Liver (tissue), 8 donors: ENCODE measurements at regions not wholly inside any gene's neighbourhood (a gene's known extent, or its start where the extent isn't known, plus 50 kb on each side); places are given as distances from the start of the nearest gene placed in this dataset.

ENCODE experiments used
- DNase-seq: peaks from one replicate; pipeline ENCODE4 v3.0.0-alpha.2; 2017; ENCODE audit warnings: low spot score
- H3K27ac ChIP-seq, 2 donors: one replicate each; pipeline ENCODE4 v1.7.0; 2013; ENCODE audit warnings: inconsistent platforms in 2 of 2, low read length in 2 of 2, control low read depth in 1 of 2, low read depth in 1 of 2, mild to moderate bottlenecking in 1 of 2
- H3K27me3 ChIP-seq, 4 donors: one replicate each; pipeline versions ENCODE4 v1.6.1 to v1.7.0; 2013; ENCODE audit warnings: low read length in 3 of 4, inconsistent platforms in 1 of 4, mild to moderate bottlenecking in 1 of 4, moderate library complexity in 1 of 4; ENCODE audit not compliant: control insufficient read depth in 4 of 4, insufficient read depth in 4 of 4
- H3K36me3 ChIP-seq, 4 donors: one replicate each; pipeline versions ENCODE4 v1.6.1 to v1.7.0; 2013; ENCODE audit warnings: low read length in 3 of 4, mild to moderate bottlenecking in 3 of 4, low read depth in 1 of 4, moderate library complexity in 1 of 4; ENCODE audit not compliant: control insufficient read depth in 4 of 4, insufficient read depth in 3 of 4
- H3K4me1 ChIP-seq, 4 donors: one replicate each; pipeline versions ENCODE4 v1.6.1 to v1.7.0; 2013; ENCODE audit warnings: low read length in 3 of 4, mild to moderate bottlenecking in 3 of 4, moderate library complexity in 1 of 4; ENCODE audit not compliant: control insufficient read depth in 4 of 4, insufficient read depth in 4 of 4
- H3K4me3 ChIP-seq, 3 donors: one replicate each; pipeline versions ENCODE4 v1.6.1 to v1.7.0; 2013; ENCODE audit warnings: low read length in 3 of 3, control low read depth in 1 of 3, low read depth in 1 of 3, mild to moderate bottlenecking in 1 of 3
- H3K9ac ChIP-seq, 2 donors: one replicate each; pipeline ENCODE4 v1.7.0; 2013; ENCODE audit warnings: low read length in 2 of 2, mild to moderate bottlenecking in 2 of 2, moderate library complexity in 2 of 2, control low read depth in 1 of 2, low read depth in 1 of 2
- H3K9me3 ChIP-seq, 4 donors: one replicate each; pipeline versions ENCODE4 v1.6.1 to v1.7.0; 2013; ENCODE audit warnings: low read length in 3 of 4; ENCODE audit not compliant: control insufficient read depth in 4 of 4
- EGR1 ChIP-seq, 2 donors: IDR thresholded peaks; 2 replicates each; pipeline ENCODE4 v1.6.1; 2016 to 2018; ENCODE audit warnings: antibody characterized with exemption in 2 of 2, low read depth in 2 of 2
- FOXA1 ChIP-seq: IDR thresholded peaks from 2 replicates; pipeline ENCODE4 v1.6.1; 2016; ENCODE audit warnings: antibody characterized with exemption
- FOXA2 ChIP-seq: IDR thresholded peaks from 2 replicates; pipeline ENCODE4 v1.6.1; 2016; ENCODE audit warnings: antibody characterized with exemption
- GABPA ChIP-seq, 2 donors: IDR thresholded peaks in 1 of 2; conservative IDR thresholded peaks in 1 of 2; 2 replicates each; pipeline ENCODE4 v1.6.1; 2016; ENCODE audit warnings: antibody characterized with exemption in 2 of 2, mild to moderate bottlenecking in 1 of 2, moderate library complexity in 1 of 2
- HNF4A ChIP-seq, 2 donors: conservative IDR thresholded peaks; 2 replicates each; pipeline ENCODE4 v1.6.1; 2016; ENCODE audit warnings: antibody characterized with exemption in 2 of 2, mild to moderate bottlenecking in 2 of 2
- HNF4G ChIP-seq: IDR thresholded peaks from 2 replicates; pipeline ENCODE4 v1.6.1; 2016; ENCODE audit warnings: antibody characterized with exemption
- JUND ChIP-seq, 2 donors: IDR thresholded peaks; 2 replicates each; pipeline ENCODE4 v1.6.1; 2016; ENCODE audit warnings: antibody characterized with exemption in 2 of 2
- NR2F2 ChIP-seq: IDR thresholded peaks from 2 replicates; pipeline ENCODE4 v1.6.1; 2016; ENCODE audit warnings: antibody characterized with exemption
- RAD21 ChIP-seq, 2 donors: IDR thresholded peaks; 2 replicates each; pipeline ENCODE4 v1.6.1; 2016; ENCODE audit warnings: antibody characterized with exemption in 2 of 2, mild to moderate bottlenecking in 2 of 2
- RXRA ChIP-seq, 2 donors: IDR thresholded peaks; 2 replicates each; pipeline ENCODE4 v1.6.1; 2017 to 2018; ENCODE audit warnings: antibody characterized with exemption in 2 of 2, mild to moderate bottlenecking in 1 of 2
- SP1 ChIP-seq: IDR thresholded peaks from 2 replicates; pipeline ENCODE4 v1.6.1; 2018; ENCODE audit warnings: antibody characterized with exemption, mild to moderate bottlenecking
- TAF1 ChIP-seq: conservative IDR thresholded peaks from 2 replicates; pipeline ENCODE4 v1.6.1; 2016; ENCODE audit warnings: antibody characterized with exemption, mild to moderate bottlenecking
- YY1 ChIP-seq: IDR thresholded peaks from 2 replicates; pipeline ENCODE4 v1.6.1; 2016; ENCODE audit warnings: antibody characterized with exemption, mild to moderate bottlenecking
- WGBS: extraction: QIAGEN DNeasy Blood & Tissue Kit; methylation state at CpG from one replicate; pipeline ENCODE4 v1.1.7; 2013; 5-methylcytosine and 5-hydroxymethylcytosine counted together
- TF ChIP-seq, protein P1 (sequence below): fragments of 150-350 bp; IDR thresholded peaks from 2 replicates; pipeline ENCODE4 v1.5.1; 2017; ENCODE audit warnings: improper control_type of control experiment, low read depth, low read length; ENCODE audit not compliant: missing input control
- TF ChIP-seq, protein P2 (sequence below): IDR thresholded peaks from 2 replicates; pipeline ENCODE4 v1.6.1; 2016; ENCODE audit warnings: antibody characterized with exemption
- TF ChIP-seq, protein P3 (sequence below): IDR thresholded peaks from 2 replicates; pipeline ENCODE4 v1.6.1; 2016; ENCODE audit warnings: antibody characterized with exemption
- TF ChIP-seq, protein P4 (sequence below): IDR thresholded peaks from 2 replicates; pipeline ENCODE4 v1.6.1; 2016; ENCODE audit warnings: antibody characterized with exemption, mild to moderate bottlenecking
- TF ChIP-seq, protein P5 (sequence below): IDR thresholded peaks from 2 replicates; pipeline ENCODE4 v1.6.1; 2016; ENCODE audit warnings: antibody characterized with exemption
- donor health status: healthy.
- donor health status: healthy.
- donor health status: healthy.
- donor health status: healthy.
- donor health status: healthy.

DNA sequence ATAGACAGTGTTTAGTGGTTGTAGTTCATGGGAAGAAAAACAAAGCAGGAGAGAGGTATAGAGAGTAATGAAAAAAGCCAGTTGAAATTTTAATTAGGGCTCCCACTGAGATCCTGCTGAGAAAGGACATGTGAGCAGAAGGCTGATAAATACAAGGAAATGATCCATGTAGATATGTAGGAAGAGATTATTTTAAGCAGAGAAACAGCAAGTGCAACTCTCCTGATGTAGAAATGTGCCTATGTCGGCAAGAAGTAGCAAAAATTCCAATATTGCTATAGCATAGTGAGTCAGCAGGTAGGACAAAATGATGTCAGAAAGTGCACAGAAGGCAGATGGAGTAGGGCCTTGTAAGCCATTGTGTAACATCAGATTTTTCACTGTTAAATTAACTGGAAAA, 1027.3 kb downstream of the PCDH18 start:
- WGBS = 60% methylated on average over 1 of the region's 1 CpG
- Histone ChIP-seq H3K9ac (no peak overlapping the region), H3K9me3 (no peaks in the 10 kb centered on the region), H3K4me1 (no peaks in the 10 kb centered on the region), H3K27ac (no peak overlapping the region), H3K4me3 (no peak overlapping the region), H3K36me3 (no peaks in the 10 kb centered on the region), H3K27me3 (peaks cover 0 to 2% (median 0%) of the 10 kb centered on the region in 4 donors)
- no peak for DNase-seq
- TF ChIP-seq, protein P1, sequence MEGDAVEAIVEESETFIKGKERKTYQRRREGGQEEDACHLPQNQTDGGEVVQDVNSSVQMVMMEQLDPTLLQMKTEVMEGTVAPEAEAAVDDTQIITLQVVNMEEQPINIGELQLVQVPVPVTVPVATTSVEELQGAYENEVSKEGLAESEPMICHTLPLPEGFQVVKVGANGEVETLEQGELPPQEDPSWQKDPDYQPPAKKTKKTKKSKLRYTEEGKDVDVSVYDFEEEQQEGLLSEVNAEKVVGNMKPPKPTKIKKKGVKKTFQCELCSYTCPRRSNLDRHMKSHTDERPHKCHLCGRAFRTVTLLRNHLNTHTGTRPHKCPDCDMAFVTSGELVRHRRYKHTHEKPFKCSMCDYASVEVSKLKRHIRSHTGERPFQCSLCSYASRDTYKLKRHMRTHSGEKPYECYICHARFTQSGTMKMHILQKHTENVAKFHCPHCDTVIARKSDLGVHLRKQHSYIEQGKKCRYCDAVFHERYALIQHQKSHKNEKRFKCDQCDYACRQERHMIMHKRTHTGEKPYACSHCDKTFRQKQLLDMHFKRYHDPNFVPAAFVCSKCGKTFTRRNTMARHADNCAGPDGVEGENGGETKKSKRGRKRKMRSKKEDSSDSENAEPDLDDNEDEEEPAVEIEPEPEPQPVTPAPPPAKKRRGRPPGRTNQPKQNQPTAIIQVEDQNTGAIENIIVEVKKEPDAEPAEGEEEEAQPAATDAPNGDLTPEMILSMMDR = no peak
- TF ChIP-seq YY1 (no peak), FOXA1 (no peak), NR2F2 (no peak), RXRA (IDR thresholded peaks at IDR 0.05) (no peak), GABPA (IDR thresholded peaks at IDR 0.05 in 1 of 2, conservative IDR thresholded peaks at IDR 0.05 in 1 of 2) (no peak), RAD21 (IDR thresholded peaks at IDR 0.05) (no peak), JUND (IDR thresholded peaks at IDR 0.05) (no peak)
- TF ChIP-seq, protein P2, sequence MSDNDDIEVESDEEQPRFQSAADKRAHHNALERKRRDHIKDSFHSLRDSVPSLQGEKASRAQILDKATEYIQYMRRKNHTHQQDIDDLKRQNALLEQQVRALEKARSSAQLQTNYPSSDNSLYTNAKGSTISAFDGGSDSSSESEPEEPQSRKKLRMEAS = no peak

DNA sequence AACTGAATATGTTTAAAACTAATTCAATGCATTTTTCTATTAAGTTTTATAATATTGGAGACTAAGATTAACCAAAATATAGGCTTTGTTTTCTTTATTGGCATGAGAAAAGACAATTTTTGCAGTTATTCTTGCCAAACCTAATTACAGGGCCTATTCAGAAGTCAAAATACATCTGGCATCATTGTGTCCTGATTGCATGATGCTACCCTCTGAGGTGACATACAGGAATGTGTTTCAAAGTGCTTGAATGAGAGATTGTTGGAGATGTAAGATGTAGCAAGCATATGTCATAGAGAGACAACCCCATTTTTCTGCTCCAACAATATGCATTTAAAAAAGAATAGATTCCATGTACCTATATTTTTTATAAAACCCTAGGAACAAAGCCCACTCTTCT, 1036.4 kb downstream of the PCDH18 start:
- H3K9me3 ChIP-seq = no peaks in the 10 kb centered on the region
- H3K4me1 ChIP-seq = no peaks in the 10 kb centered on the region
- H3K36me3 ChIP-seq = no peaks in the 10 kb centered on the region
- H3K9ac ChIP-seq = no peak overlapping the region
- TF ChIP-seq, protein P3, sequence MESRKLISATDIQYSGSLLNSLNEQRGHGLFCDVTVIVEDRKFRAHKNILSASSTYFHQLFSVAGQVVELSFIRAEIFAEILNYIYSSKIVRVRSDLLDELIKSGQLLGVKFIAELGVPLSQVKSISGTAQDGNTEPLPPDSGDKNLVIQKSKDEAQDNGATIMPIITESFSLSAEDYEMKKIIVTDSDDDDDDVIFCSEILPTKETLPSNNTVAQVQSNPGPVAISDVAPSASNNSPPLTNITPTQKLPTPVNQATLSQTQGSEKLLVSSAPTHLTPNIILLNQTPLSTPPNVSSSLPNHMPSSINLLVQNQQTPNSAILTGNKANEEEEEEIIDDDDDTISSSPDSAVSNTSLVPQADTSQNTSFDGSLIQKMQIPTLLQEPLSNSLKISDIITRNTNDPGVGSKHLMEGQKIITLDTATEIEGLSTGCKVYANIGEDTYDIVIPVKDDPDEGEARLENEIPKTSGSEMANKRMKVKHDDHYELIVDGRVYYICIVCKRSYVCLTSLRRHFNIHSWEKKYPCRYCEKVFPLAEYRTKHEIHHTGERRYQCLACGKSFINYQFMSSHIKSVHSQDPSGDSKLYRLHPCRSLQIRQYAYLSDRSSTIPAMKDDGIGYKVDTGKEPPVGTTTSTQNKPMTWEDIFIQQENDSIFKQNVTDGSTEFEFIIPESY = no peak
- no peak for TF ChIP-seq GABPA (IDR thresholded peaks at IDR 0.05 in 1 of 2, conservative IDR thresholded peaks at IDR 0.05 in 1 of 2)
- TF ChIP-seq, protein P1 = no peak
- TF ChIP-seq SP1 = no peak
- TF ChIP-seq NR2F2 = no peak
- no peak for TF ChIP-seq HNF4A (conservative IDR thresholded peaks at IDR 0.05)
- no peak for TF ChIP-seq FOXA1
- no peak for TF ChIP-seq JUND (IDR thresholded peaks at IDR 0.05)
- TF ChIP-seq YY1 = no peak
- no peak for TF ChIP-seq RXRA (IDR thresholded peaks at IDR 0.05)
- TF ChIP-seq HNF4G = no peak
- no peak for TF ChIP-seq EGR1 (IDR thresholded peaks at IDR 0.05; ENCODE audit: low read depth in 2 of 2)
- no peak for TF ChIP-seq RAD21 (IDR thresholded peaks at IDR 0.05)
- TF ChIP-seq, protein P4, sequence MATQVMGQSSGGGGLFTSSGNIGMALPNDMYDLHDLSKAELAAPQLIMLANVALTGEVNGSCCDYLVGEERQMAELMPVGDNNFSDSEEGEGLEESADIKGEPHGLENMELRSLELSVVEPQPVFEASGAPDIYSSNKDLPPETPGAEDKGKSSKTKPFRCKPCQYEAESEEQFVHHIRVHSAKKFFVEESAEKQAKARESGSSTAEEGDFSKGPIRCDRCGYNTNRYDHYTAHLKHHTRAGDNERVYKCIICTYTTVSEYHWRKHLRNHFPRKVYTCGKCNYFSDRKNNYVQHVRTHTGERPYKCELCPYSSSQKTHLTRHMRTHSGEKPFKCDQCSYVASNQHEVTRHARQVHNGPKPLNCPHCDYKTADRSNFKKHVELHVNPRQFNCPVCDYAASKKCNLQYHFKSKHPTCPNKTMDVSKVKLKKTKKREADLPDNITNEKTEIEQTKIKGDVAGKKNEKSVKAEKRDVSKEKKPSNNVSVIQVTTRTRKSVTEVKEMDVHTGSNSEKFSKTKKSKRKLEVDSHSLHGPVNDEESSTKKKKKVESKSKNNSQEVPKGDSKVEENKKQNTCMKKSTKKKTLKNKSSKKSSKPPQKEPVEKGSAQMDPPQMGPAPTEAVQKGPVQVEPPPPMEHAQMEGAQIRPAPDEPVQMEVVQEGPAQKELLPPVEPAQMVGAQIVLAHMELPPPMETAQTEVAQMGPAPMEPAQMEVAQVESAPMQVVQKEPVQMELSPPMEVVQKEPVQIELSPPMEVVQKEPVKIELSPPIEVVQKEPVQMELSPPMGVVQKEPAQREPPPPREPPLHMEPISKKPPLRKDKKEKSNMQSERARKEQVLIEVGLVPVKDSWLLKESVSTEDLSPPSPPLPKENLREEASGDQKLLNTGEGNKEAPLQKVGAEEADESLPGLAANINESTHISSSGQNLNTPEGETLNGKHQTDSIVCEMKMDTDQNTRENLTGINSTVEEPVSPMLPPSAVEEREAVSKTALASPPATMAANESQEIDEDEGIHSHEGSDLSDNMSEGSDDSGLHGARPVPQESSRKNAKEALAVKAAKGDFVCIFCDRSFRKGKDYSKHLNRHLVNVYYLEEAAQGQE = no peak
- no peak for TF ChIP-seq TAF1
- TF ChIP-seq, protein P2 = no peak
- no peak for TF ChIP-seq FOXA2
- TF ChIP-seq, protein P5, sequence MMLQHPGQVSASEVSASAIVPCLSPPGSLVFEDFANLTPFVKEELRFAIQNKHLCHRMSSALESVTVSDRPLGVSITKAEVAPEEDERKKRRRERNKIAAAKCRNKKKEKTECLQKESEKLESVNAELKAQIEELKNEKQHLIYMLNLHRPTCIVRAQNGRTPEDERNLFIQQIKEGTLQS = no peak
- DNase-seq = no peak
- no peaks in the 10 kb centered on the region for H3K27me3 ChIP-seq
- H3K4me3 ChIP-seq = no peak overlapping the region
- no peak overlapping the region for H3K27ac ChIP-seq
